NB4 (cell line): ENCODE measurements at regions not wholly inside any gene's neighbourhood (a gene's known extent, or its start where the extent isn't known, plus 50 kb on each side); places are given as distances from the start of the nearest gene placed in this dataset.

Experiments
- MAX ChIP-seq: IDR thresholded peaks from 2 replicates; pipeline ENCODE4 v1.6.1; 2011; ENCODE audit warnings: low read depth, low read length
- POLR2A ChIP-seq: IDR thresholded peaks from 2 replicates; pipeline ENCODE4 v1.6.1; 2011; ENCODE audit warnings: mild to moderate bottlenecking; ENCODE audit not compliant: insufficient read length; ENCODE audit errors: extremely low read depth

- TF ChIP-seq MAX (no peak), POLR2A (no peak)
Measured at GRCh38 chr13:56850852-56851251, 289.9 kb upstream of the PRR20A start.
